HG03354 (cell line): ENCODE measurements at regions not wholly inside any gene's neighbourhood (a gene's known extent, or its start where the extent isn't known, plus 50 kb on each side); places are given as distances from the start of the nearest gene placed in this dataset.
"Not testable (repeated sequence)": the region's sequence is repeated elsewhere in the genome, so short reads cannot be mapped to it uniquely, and the experiment has no call there.

Source experiments
- ATAC-seq: cut with Tn5 transposase; IDR thresholded peaks from one replicate; pipeline ENCODE4 v1.9.1; 2021; ENCODE audit warnings: mild to moderate bottlenecking; ENCODE audit not compliant: unreplicated experiment, poor library complexity, severe bottlenecking

DNA sequence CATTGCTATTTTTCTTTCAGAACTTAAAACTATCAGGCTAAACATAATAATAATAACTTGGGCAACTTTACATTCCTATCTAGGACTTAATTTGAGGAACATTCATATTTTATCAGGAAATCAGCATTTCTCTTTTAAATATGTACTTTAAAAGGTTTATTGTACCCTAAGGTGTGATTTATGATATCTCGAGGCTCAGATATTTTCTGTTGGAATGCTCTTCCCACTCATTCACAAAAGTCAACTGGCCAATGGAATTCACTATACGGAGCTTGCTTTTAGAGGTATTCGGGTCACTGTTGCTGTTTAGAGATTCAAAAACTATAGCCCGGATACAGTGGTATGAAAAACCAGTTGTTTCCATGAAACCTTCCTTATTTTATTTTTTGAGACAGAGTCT is 328.3 kb downstream of the GBA3 start:
- ATAC-seq = no peak

DNA sequence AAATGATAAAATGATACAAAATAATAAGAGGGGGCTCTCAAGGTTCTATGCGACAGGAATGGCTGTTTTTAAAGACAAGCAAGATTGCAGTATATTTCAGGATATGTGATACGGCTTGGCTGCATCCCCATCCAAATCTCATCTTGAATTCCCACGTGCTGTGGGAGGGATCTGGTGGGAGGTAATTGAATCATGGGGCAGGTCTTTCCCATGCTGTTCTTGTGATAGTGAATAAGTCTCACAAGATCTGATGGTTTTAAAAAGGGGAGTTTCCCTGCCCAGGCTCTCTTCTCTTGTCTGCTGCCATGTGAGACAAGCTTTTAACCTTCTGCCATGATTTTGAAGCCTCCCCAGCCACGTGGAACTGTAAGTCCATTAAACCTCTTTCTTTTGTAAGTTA is 327.7 kb downstream of the GBA3 start:
- ATAC-seq = not testable (repeated sequence)

DNA sequence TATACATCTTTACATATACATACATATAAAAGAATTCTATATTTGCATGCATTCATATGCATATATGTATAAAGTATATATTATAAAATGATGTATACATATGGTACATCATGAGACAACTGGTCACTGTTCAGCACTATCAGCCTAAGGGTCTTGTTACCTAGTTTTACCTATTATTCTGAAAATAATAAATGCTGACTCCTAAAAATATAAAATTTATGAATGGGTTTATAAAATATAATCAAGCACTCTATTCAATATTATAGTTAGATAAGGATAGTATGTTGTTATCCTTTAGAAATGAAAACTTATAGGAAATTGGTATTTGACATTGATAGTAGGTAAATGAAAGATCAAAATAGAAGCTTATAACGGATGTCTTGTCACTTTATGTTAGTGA is 324.2 kb downstream of the GBA3 start:
- no peak for ATAC-seq

DNA sequence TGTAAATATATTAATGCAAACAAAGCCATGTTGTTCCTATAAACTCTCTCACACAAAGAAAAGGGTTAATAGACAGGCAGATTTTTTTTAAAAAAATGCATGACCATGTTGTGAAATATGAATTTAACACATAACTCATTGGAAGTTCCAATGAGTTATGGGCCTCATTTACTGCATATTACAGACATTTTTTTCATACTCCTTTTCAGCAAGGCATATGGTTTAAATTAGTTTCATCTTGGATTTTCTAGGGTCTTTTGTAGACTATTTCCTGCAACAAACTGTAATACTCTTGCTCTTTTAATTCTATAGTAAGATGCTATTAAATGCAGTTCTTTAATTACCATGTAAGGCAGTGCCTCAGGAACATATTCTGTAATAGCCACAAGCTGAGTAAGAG is 323.1 kb downstream of the GBA3 start:
- ATAC-seq = no peak

DNA sequence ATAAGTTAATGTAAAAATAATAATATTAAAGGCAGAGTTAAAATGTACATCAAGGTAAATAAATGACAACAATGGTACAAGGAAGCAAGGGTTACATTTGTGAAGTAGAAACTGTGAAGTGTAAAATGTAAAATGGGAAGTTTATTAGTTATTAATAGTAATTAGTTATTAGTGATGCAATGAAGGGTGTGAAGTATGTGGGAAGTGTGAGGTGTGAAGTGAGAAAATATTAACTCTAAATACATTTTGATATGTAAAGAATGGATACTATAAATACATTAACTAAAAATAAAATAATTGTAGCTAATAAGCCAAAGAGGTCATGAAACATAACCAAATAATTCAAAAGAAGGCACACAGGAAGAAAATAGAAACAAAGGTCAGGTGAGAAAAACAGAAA is 316.4 kb downstream of the GBA3 start:
- ATAC-seq = no peak

DNA sequence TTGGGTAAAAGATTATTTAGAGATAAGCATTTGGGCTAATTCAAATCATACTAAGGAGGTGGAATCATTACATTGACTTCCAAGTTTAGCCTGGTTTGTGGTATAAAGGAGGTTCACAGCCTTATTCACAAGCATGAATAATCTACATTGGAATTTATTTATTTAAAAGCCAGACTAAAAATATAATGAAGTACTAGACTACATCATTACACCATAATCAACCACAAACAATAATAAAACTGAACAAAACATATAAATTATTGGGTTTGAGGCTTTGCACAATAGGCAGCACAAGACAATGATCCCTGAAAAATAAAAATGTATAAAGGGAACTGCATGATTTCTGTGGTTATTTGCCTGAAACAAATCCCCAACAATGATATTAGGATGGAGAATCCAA is 314.0 kb downstream of the GBA3 start:
- ATAC-seq = no peak

DNA sequence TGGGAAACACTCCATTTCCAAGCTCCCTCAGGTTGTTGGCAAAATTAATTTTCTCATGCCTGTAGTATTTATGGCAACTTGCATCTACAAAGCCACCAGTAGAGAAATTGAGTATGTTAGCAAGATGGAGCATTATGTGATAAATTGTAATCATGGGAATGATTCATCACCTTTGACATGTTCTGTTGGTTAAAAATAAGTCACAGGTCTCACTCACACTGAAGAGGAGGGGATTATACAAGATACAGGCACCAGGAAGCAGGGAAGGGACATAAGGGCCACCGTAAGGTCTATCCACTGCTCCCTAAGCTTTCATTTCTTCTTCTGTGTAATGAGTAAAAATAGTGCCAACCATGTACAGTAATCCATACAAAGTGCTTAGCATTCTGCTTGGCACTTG is 313.0 kb downstream of the GBA3 start:
- no peak for ATAC-seq

DNA sequence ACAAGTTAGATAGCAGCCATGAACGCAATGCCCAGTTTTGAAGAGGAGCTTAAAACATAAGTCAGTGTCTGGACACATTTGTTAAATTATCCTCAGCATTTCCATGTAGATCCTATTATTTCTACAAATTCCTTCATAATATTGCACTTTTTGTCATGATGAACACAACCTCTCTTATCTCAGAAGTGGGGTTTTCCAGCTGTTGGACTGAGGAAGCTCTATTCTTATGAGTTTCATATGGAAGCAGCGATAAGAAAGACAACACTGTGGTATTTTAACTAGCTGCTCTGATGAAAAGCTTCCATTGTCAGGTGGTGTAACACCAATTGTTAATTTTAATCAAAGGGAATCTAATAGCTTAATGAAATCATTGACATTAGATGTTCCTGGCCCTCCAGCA is 308.7 kb downstream of the GBA3 start:
- no peak for ATAC-seq

DNA sequence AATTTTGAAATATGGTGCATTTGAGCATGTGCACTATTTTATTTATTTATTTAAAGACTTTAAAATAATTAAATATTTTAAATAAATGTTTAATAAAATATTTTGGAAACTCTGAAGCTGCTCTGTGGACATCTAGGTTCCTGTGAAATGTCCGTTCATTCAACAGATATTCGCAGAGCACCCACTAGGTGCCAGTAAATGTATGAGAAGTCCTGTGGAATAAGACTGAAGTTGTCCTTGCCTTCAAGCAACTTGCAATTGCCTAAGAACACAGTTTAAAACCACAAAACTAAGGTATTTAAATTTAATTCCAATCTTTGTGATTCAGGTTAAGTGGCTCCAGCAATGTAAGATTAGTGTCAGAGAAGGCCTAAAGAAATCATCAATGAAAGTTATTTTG is 306.7 kb downstream of the GBA3 start:
- ATAC-seq = no peak

DNA sequence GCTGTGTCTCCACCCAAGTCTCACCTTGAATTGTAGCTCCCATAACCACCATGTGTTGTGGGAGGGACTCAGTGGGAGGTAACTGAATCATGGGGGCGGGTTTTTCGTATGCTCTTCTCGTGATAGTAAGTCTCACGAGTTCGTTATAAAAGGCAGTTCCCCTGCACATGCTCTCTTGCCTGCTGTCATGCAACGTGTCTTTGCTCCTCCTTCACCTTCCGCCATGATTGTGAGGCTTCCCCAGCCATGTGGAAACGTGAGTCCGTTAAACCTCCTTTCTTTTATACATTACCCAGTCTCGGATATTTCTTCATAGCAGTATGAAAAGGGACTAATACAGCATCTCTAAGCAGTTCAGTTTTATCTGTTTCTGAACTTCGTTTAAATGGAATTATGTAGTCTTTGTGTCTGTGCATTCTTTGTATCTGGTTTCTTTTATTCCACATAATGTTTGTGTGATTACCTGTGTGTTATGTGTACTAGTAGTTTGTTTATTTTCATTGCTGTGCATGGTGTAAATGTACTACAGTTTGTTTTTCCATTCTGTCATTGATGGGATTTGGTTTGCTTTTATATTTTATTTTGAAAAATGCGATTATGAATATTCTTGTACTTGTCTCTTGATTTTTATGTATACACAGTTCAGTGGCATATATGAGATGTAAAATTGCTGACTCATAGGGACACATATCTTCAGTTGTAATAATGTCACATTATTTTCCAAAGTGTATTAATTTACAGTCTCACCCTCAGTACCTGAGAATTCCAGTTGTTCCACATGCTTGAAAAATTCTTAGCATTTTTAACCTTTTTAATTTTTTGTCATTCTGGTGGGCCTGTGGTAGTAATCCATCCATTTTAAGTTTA is 304.9 kb downstream of the GBA3 start:
- ATAC-seq = no peak

DNA sequence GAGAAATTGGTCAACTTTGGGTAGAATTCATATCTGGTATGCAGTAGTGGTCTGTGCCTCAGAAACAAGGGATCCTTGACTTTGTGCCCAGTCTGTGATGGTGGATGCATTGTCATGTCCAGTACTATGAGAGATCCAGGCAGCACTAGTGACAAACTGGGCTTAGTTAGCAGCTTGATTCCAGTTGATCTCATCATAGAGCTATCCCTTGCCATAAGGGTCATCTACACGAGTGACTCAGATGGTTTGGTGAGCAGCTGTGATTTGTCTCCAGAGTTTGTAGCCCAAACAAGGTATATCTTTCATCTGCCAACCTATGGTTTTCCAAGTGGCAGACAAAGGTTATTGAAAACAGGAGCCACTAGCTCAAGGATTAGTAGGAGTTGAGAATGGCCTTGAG is 298.8 kb downstream of the GBA3 start:
- no peak for ATAC-seq

DNA sequence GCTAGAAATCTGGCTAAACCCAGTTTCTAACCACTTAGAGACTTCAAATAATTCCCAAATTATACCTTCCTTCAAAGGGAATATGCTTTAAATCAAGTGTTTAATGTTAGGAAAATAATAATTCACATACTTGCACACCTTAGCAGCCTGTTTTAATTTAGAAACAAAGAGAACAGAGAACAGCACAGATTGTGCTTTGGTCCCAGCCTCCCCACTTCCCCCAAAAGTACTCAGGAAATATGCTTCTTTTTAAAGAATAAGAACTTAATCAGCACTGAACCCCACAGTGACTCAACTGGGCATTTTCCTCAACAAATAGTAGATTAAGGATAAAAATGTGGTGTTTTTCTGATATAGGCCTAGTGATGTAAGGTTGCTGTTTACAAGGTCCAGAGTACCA is 295.8 kb downstream of the GBA3 start:
- no peak for ATAC-seq

DNA sequence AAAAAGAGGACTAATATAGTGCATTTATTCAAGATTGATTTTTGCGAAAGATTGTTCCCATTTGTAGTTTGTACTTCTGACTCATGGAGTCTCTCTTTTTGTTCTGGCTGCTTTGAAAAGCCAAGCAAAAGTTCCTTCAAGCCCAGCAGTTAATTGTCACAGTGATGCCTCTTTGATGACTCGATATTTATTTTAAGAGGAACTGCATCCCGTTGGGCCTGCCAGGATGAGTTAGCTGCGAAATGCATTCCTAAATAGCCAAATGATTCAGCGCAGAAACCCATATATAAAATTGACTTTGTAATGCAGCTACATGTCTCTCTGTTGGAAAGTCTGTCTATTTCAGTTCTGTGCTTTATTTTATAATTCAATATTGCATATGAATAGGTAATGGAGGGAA is 295.1 kb downstream of the GBA3 start:
- no peak for ATAC-seq

DNA sequence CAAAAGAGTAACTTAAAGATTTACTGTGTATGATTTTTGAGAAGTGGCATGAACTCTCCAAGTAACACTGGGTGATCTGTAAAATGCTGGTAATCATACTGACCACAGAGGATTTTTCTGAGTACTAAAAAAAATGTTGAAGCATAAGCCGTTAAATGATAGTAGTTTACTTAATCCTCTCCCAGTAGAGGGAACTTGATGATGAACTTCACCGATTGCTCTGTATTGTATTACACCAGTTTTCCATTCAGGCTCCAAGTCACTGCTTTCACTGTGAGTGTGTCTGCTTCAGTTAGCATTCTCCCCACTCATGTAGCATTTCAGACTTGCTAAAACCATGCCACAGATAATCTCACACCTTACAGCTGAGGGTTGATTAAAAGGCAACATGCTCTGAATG is 294.1 kb downstream of the GBA3 start:
- ATAC-seq = no peak

DNA sequence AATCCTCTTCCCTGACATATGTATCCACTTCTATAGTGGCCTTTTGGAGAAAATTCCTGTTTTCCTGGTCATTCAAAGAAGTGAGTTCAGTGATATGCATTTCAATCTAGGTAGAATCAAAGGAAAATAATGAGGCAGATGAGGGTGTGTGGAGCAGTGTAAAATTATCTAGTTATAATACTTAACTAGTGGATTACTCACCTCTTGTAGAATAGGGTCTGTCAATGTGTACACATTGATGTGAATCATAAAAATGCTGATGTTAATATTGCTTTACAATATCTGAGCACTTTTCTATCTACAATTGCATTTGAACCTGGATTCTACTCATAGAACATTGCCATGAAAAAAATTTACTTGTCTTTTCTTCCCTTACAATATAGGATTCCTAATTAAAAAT is 293.5 kb downstream of the GBA3 start:
- no peak for ATAC-seq

DNA sequence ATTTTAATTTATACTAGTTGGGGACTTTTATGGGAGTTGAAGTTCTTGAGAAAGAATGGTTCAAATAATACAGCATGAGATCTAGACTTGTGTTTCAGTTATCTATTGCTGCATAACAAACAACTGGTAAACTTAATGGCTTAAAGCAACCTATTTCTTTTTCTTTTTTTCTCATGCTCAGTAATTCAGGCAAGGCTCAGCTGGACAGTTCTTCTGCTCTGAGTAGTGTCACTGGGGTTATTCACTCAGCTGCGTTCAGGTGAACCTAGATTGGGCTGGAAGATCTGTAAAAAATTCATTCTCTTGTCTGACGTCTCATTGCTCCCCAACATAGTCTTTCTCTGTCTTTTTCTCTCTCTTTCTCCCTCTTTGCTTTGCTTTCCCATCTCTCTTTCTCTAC is 291.7 kb downstream of the GBA3 start:
- ATAC-seq = no peak

DNA sequence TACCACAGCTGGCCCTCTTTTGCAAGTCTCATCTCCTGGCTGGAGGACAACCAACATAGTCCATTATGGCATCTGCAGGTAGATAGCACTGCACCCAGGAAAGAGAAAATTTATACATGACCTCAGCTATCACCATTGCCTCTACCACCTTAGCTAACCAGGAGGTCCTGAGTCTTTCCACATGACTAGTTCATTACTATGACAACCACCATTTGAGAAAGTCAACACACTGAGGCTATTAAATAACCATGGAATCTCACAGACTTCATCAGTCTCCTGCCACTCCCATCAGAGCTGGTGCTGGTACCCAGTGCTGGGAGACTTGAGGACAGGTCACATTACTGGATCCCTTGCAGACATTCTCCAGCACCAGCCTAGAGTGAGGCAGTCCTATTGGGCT is 285.9 kb downstream of the GBA3 start:
- no peak for ATAC-seq

DNA sequence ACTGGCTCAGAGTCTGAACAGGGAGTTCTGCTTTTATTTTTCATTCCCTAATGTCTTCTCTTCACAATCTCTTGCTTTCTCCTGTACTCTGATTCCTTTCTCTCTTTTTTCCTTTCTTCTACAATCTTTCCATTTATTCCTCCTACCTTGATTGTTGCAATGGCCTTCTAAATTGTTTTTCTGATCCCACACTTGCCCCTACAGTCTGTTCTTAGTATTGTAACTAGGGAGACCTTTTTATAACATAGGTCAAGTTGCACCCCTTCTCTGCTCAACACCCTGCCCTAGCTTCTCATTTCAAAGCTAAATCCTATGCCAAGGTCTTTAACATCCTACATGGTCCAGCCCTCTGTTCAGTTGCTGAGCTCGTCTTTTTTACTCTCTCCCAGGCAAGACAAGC is 277.9 kb downstream of the GBA3 start:
- no peak for ATAC-seq

DNA sequence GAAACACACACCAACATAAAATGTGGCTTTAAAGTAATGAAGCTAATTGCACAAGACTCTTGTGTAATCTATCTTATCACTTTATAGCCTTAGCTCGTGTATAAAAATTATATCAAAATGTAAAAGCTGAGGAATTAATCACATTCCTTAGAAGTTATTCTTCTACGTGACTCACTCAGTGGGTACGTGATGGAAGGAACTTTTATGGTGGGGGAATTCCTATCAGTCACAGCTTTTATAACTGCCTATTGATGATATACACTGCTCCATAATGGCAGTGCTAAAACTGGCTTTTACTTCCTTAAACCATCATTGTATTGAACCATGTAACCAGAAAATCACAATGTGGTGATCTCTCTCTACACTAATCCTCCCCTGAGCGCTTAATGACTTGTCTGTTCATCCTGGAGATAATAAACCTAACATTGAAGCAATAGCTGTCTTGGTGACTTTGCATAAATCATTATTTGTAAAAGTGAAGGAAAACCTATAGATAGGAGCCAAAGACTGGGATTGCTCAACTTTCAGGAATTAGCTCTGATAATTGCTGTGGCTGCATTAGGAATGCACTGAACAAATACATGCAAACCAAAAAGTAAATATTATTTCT is 276.7 kb downstream of the GBA3 start:
- ATAC-seq = no peak

DNA sequence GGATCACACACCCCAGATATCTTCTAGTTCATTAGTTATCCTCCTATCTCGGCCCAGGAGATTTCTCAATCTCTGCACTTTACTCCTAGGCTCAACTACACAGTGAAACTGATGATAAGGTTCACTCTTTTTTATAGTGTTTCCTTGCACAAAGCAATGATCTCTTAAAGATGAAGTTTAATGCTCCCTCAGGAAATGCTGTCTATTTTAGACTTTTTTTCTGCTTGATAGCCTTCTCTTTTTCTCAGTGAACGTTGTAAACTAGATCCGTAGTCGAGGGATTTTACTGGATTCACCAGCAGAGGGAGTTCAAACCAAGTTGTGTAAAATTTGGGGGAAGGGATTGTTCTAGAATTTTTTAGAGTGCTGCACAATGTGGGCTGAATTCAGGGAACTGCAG is 269.6 kb downstream of the GBA3 start:
- ATAC-seq = no peak

DNA sequence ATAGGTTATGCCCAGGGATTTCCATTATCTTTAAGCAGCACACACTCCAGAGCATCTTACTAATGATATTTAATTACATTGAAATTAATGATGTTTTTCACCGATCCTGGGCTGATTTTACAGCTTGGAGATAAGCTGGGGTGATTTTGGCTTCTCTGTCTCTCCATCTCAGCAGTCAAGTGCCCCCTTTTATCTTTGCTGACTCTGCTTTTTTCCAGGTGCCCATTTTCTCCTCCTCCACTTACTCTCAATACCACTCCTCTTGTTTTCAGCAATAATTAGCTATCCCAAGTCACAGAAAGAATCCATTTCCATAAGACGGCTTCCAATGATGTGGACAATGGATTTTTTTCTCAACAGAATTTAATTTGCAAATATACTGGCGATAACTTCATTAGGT is 266.7 kb downstream of the GBA3 start:
- ATAC-seq = no peak
